ENCODE measurements at regions not wholly inside any gene's neighbourhood (a gene's known extent, or its start where the extent isn't known, plus 50 kb on each side); places are given as distances from the start of the nearest gene placed in this dataset.

GRCh38 chr9:38339087-38339486 is 53.4 kb upstream of the ALDH1B1 start:
- Histone ChIP-seq H3K9me2 (replicated peaks; ENCODE audit: control insufficient read depth, low read length) (no peaks in the 10 kb centered on the region), H3K4me3 (ENCODE audit: low read length) (no peak overlapping the region), H3K27ac (ENCODE audit: low read depth, low read length) (no peak overlapping the region), H3K79me2 (ENCODE audit: control insufficient read depth, low read length) (no peaks in the 10 kb centered on the region), H3K4me2 (ENCODE audit: low read length) (no peak overlapping the region), H4K20me1 (ENCODE audit: control insufficient read depth, insufficient read depth, low read depth, low read length) (no peaks in the 10 kb centered on the region), H3K4me1 (ENCODE audit: control insufficient read depth, low read length) (no peaks in the 10 kb centered on the region), H3K9me3 (ENCODE audit: control insufficient read depth, insufficient read depth, low read length) (no peaks in the 10 kb centered on the region), H3K36me3 (ENCODE audit: control insufficient read depth, low read length) (no peaks in the 10 kb centered on the region), H3K27me3 (ENCODE audit: control insufficient read depth, low read length) (0 out of 2 replicates have a peak, but pooled peaks cover 10% of the 10 kb centered on the region), H3F3A (ENCODE audit: control insufficient read depth, insufficient read depth) (no peaks in the 10 kb centered on the region)
- TF ChIP-seq EZH2phosphoT487 (IDR thresholded peaks at IDR 0.05; ENCODE audit: borderline replicate concordance, low read length) (no peak), CTCF (IDR thresholded peaks at IDR 0.05; ENCODE audit: low read depth, low read length, poor library complexity, severe bottlenecking) (no peak)

- Histone ChIP-seq H3K4me2 (ENCODE audit: low read length) (no peak overlapping the region), H3K79me2 (ENCODE audit: control insufficient read depth, low read length) (no peaks in the 10 kb centered on the region), H3K27me3 (ENCODE audit: control insufficient read depth, low read length) (0 out of 2 replicates have a peak, but pooled peaks cover 10% of the 10 kb centered on the region), H3K9me3 (ENCODE audit: control insufficient read depth, insufficient read depth, low read length) (no peaks in the 10 kb centered on the region), H3K27ac (ENCODE audit: low read depth, low read length) (no peak overlapping the region), H4K20me1 (ENCODE audit: control insufficient read depth, insufficient read depth, low read depth, low read length) (no peaks in the 10 kb centered on the region), H3F3A (ENCODE audit: control insufficient read depth, insufficient read depth) (no peaks in the 10 kb centered on the region), H3K36me3 (ENCODE audit: control insufficient read depth, low read length) (no peaks in the 10 kb centered on the region), H3K4me1 (ENCODE audit: control insufficient read depth, low read length) (no peaks in the 10 kb centered on the region), H3K4me3 (ENCODE audit: low read length) (no peak overlapping the region), H3K9me2 (replicated peaks; ENCODE audit: control insufficient read depth, low read length) (no peaks in the 10 kb centered on the region)
- TF ChIP-seq EZH2phosphoT487 (IDR thresholded peaks at IDR 0.05; ENCODE audit: borderline replicate concordance, low read length) (no peak), CTCF (IDR thresholded peaks at IDR 0.05; ENCODE audit: low read depth, low read length, poor library complexity, severe bottlenecking) (no peak)
Measured at GRCh38 chr9:38338342-38339018, 54.0 kb upstream of the ALDH1B1 start.

- Histone ChIP-seq H3K79me2 (ENCODE audit: control insufficient read depth, low read length) (no peaks in the 10 kb centered on the region), H3K4me3 (ENCODE audit: low read length) (no peak overlapping the region), H4K20me1 (ENCODE audit: control insufficient read depth, insufficient read depth, low read depth, low read length) (no peaks in the 10 kb centered on the region), H3K4me1 (ENCODE audit: control insufficient read depth, low read length) (no peaks in the 10 kb centered on the region), H3K27ac (ENCODE audit: low read depth, low read length) (no peak overlapping the region), H3K4me2 (ENCODE audit: low read length) (no peak overlapping the region), H3F3A (ENCODE audit: control insufficient read depth, insufficient read depth) (no peaks in the 10 kb centered on the region), H3K27me3 (ENCODE audit: control insufficient read depth, low read length) (0 out of 2 replicates have a peak, but pooled peaks cover 10% of the 10 kb centered on the region), H3K36me3 (ENCODE audit: control insufficient read depth, low read length) (no peaks in the 10 kb centered on the region), H3K9me3 (ENCODE audit: control insufficient read depth, insufficient read depth, low read length) (no peaks in the 10 kb centered on the region), H3K9me2 (replicated peaks; ENCODE audit: control insufficient read depth, low read length) (no peaks in the 10 kb centered on the region)
- TF ChIP-seq EZH2phosphoT487 (IDR thresholded peaks at IDR 0.05; ENCODE audit: borderline replicate concordance, low read length) (no peak), CTCF (IDR thresholded peaks at IDR 0.05; ENCODE audit: low read depth, low read length, poor library complexity, severe bottlenecking) (no peak)
Measured at GRCh38 chr9:38337706-38338264, 54.7 kb upstream of the ALDH1B1 start.
